ENCODE measurements at regions not wholly inside any gene's neighbourhood (a gene's known extent, or its start where the extent isn't known, plus 50 kb on each side); places are given as distances from the start of the nearest gene placed in this dataset.

DNA sequence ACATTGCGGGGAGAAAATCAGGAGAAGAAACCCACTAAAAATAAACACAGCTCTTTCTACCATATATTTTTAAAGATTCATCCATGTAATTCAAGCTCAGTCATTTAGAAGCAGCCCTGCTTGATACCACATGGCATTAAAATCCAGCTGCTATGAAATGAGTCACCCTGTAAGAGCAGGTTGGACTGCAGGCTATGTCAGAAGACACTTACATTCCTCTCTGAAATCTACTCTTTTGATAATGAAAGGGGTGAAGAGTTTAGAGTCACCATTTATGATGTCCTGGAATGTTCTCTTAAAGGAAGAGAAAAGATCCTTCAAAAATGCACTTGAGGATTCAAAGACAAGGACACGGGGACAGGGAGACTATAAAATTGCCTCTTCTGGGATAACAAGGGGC lies 100.6 kb upstream of the APCDD1 start:
- no peak for TF ChIP-seq YY1 (IDR thresholded peaks at IDR 0.05; ENCODE audit: extremely low read depth, insufficient replicate concordance, low read depth, low read length)
- TF ChIP-seq EZH2phosphoT487 (IDR thresholded peaks at IDR 0.05; ENCODE audit: borderline replicate concordance) = no peak
- TF ChIP-seq, protein P1, sequence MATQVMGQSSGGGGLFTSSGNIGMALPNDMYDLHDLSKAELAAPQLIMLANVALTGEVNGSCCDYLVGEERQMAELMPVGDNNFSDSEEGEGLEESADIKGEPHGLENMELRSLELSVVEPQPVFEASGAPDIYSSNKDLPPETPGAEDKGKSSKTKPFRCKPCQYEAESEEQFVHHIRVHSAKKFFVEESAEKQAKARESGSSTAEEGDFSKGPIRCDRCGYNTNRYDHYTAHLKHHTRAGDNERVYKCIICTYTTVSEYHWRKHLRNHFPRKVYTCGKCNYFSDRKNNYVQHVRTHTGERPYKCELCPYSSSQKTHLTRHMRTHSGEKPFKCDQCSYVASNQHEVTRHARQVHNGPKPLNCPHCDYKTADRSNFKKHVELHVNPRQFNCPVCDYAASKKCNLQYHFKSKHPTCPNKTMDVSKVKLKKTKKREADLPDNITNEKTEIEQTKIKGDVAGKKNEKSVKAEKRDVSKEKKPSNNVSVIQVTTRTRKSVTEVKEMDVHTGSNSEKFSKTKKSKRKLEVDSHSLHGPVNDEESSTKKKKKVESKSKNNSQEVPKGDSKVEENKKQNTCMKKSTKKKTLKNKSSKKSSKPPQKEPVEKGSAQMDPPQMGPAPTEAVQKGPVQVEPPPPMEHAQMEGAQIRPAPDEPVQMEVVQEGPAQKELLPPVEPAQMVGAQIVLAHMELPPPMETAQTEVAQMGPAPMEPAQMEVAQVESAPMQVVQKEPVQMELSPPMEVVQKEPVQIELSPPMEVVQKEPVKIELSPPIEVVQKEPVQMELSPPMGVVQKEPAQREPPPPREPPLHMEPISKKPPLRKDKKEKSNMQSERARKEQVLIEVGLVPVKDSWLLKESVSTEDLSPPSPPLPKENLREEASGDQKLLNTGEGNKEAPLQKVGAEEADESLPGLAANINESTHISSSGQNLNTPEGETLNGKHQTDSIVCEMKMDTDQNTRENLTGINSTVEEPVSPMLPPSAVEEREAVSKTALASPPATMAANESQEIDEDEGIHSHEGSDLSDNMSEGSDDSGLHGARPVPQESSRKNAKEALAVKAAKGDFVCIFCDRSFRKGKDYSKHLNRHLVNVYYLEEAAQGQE (IDR thresholded peaks at IDR 0.05; ENCODE audit: low read depth) = no peak
- TF ChIP-seq, protein P2, sequence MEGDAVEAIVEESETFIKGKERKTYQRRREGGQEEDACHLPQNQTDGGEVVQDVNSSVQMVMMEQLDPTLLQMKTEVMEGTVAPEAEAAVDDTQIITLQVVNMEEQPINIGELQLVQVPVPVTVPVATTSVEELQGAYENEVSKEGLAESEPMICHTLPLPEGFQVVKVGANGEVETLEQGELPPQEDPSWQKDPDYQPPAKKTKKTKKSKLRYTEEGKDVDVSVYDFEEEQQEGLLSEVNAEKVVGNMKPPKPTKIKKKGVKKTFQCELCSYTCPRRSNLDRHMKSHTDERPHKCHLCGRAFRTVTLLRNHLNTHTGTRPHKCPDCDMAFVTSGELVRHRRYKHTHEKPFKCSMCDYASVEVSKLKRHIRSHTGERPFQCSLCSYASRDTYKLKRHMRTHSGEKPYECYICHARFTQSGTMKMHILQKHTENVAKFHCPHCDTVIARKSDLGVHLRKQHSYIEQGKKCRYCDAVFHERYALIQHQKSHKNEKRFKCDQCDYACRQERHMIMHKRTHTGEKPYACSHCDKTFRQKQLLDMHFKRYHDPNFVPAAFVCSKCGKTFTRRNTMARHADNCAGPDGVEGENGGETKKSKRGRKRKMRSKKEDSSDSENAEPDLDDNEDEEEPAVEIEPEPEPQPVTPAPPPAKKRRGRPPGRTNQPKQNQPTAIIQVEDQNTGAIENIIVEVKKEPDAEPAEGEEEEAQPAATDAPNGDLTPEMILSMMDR (IDR thresholded peaks at IDR 0.05 in 2 of 3, conservative IDR thresholded peaks at IDR 0.05 in 1 of 3; ENCODE audit: borderline replicate concordance in 1 of 3, insufficient read depth in 1 of 3, low read depth in 2 of 3, low read length in 2 of 3) = no peak
- no peak for TF ChIP-seq POLR2AphosphoS5 (IDR thresholded peaks at IDR 0.05; ENCODE audit: low read depth, low read length)
- no peak for TF ChIP-seq POLR2A (IDR thresholded peaks at IDR 0.05; ENCODE audit: borderline replicate concordance, extremely low read depth, insufficient read depth, insufficient read length)
- TF ChIP-seq RAD21 (IDR thresholded peaks at IDR 0.05; ENCODE audit: low read depth) = no peak
- no peak for TF ChIP-seq EZH2 (IDR thresholded peaks at IDR 0.05)

Measured in HCT116 (cell line).